AG09319 (cell line): ENCODE measurements at regions not wholly inside any gene's neighbourhood (a gene's known extent, or its start where the extent isn't known, plus 50 kb on each side); places are given as distances from the start of the nearest gene placed in this dataset.
"Not testable (repeated sequence)": the region's sequence is repeated elsewhere in the genome, so short reads cannot be mapped to it uniquely, and the experiment has no call there.

Source experiments
- DNase-seq: peaks from one replicate; pipeline ENCODE4 v3.0.0-alpha.2; 2010; ENCODE audit warnings: low read depth; ENCODE audit errors: extremely low read depth
- CTCF ChIP-seq: IDR thresholded peaks from 2 replicates; pipeline ENCODE4 v1.5.1; 2011; ENCODE audit warnings: low read depth, mild to moderate bottlenecking, inconsistent platforms, low read length, moderate library complexity

GRCh38 chr10:28883741-28884423 lies 206.6 kb downstream of the BAMBI start:
- DNase-seq: no peak

GRCh38 chr10:28890121-28890950 lies 213.0 kb downstream of the BAMBI start:
- no peak for DNase-seq
- TF ChIP-seq CTCF: no peak

More at GRCh38 chr10:28883741-28884423, 206.6 kb downstream of the BAMBI start:
- TF ChIP-seq CTCF: no peak

GRCh38 chr10:28891058-28891713 lies 213.9 kb downstream of the BAMBI start:
- DNase-seq: no peak
- no peak for TF ChIP-seq CTCF

GRCh38 chr10:28892818-28893547 lies 215.7 kb downstream of the BAMBI start:
- DNase-seq: no peak
- no peak for TF ChIP-seq CTCF

- no peak for DNase-seq
- TF ChIP-seq CTCF: no peak
Measured at GRCh38 chr10:28894146-28894545, 216.8 kb downstream of the BAMBI start.

GRCh38 chr10:28895671-28896070 lies 218.3 kb downstream of the BAMBI start:
- not testable (repeated sequence) for DNase-seq

GRCh38 chr10:28896791-28897409 lies 219.6 kb downstream of the BAMBI start:
- not testable (repeated sequence) for DNase-seq
